ENCODE measurements at regions not wholly inside any gene's neighbourhood (a gene's known extent, or its start where the extent isn't known, plus 50 kb on each side); places are given as distances from the start of the nearest gene placed in this dataset.

GRCh38 chr18:35775887-35776286 lies 194.3 kb downstream of the GALNT1 start:
- no peak for TF ChIP-seq CTCF (IDR thresholded peaks at IDR 0.05)
- no peak for TF ChIP-seq POLR2A (IDR thresholded peaks at IDR 0.05)

Data from heart left ventricle (tissue), 13 donors.